Bone marrow (tissue), 2 donors: ENCODE measurements at regions not wholly inside any gene's neighbourhood (a gene's known extent, or its start where the extent isn't known, plus 50 kb on each side); places are given as distances from the start of the nearest gene placed in this dataset.

ENCODE experiments used
- DNase-seq, 2 donors: peaks; one replicate each; lab custom pipeline; 2025; lab: John Stamatoyannopoulos, UW

GRCh38 chr6:79775222-79775621, 144.1 kb downstream of the SH3BGRL2 start:
- no peak for DNase-seq

GRCh38 chr6:79764747-79765146, 133.6 kb downstream of the SH3BGRL2 start:
- DNase-seq, result no peak

GRCh38 chr6:79763301-79763700, 132.2 kb downstream of the SH3BGRL2 start:
- DNase-seq, result no peak

- DNase-seq, result no peak
Measured at GRCh38 chr6:79762370-79762769, 131.2 kb downstream of the SH3BGRL2 start.

GRCh38 chr6:79756496-79756895, 125.4 kb downstream of the SH3BGRL2 start:
- no peak for DNase-seq

- no peak for DNase-seq
Measured at GRCh38 chr6:79755967-79756366, 124.8 kb downstream of the SH3BGRL2 start.
